HG02970 (cell line): ENCODE measurements at regions not wholly inside any gene's neighbourhood (a gene's known extent, or its start where the extent isn't known, plus 50 kb on each side); places are given as distances from the start of the nearest gene placed in this dataset.
"Not testable (repeated sequence)": the region's sequence is repeated elsewhere in the genome, so short reads cannot be mapped to it uniquely, and the experiment has no call there.

ENCODE experiments used
- ATAC-seq: cut with Tn5 transposase; IDR thresholded peaks from one replicate; pipeline ENCODE4 v1.9.1; 2021; ENCODE audit warnings: mild to moderate bottlenecking, moderate library complexity, moderate number of reproducible peaks; ENCODE audit not compliant: unreplicated experiment, low FRiP score

GRCh38 chr4:116217781-116218180 lies 867.6 kb downstream of the TRAM1L1 start:
- no peak for ATAC-seq

GRCh38 chr4:116215622-116216021 lies 869.8 kb downstream of the TRAM1L1 start:
- no peak for ATAC-seq

- ATAC-seq, result no peak
These were observed 882.9 kb downstream of the TRAM1L1 start for GRCh38 chr4:116202524-116202923.

- no peak for ATAC-seq
These were observed 888.0 kb downstream of the TRAM1L1 start for GRCh38 chr4:116197317-116197809.

- ATAC-seq, result no peak
These were observed 902.1 kb downstream of the TRAM1L1 start for GRCh38 chr4:116183241-116183640.

- no peak for ATAC-seq
These were observed 905.2 kb downstream of the TRAM1L1 start for GRCh38 chr4:116180157-116180601.

- not testable (repeated sequence) for ATAC-seq
These were observed 934.0 kb downstream of the TRAM1L1 start for GRCh38 chr4:116151371-116151770.

- ATAC-seq, result no peak
These were observed 935.2 kb downstream of the TRAM1L1 start for GRCh38 chr4:116150152-116150551.

- no peak for ATAC-seq
These were observed 942.2 kb downstream of the TRAM1L1 start for GRCh38 chr4:116143198-116143597.

- no peak for ATAC-seq
These were observed 952.4 kb downstream of the TRAM1L1 start for GRCh38 chr4:116132946-116133345.

- no peak for ATAC-seq
These were observed 958.6 kb downstream of the TRAM1L1 start for GRCh38 chr4:116126794-116127193.

GRCh38 chr4:116122124-116122523 lies 963.3 kb downstream of the TRAM1L1 start:
- no peak for ATAC-seq

GRCh38 chr4:116118221-116118620 lies 967.2 kb downstream of the TRAM1L1 start:
- no peak for ATAC-seq

GRCh38 chr4:116112861-116113260 lies 972.5 kb downstream of the TRAM1L1 start:
- not testable (repeated sequence) for ATAC-seq

GRCh38 chr4:116110713-116111112 lies 974.7 kb downstream of the TRAM1L1 start:
- ATAC-seq, result no peak

- ATAC-seq, result no peak
These were observed 976.8 kb downstream of the TRAM1L1 start for GRCh38 chr4:116108606-116109005.

GRCh38 chr4:116101321-116101720 lies 984.1 kb downstream of the TRAM1L1 start:
- no peak for ATAC-seq

GRCh38 chr4:116099596-116099995 lies 985.8 kb downstream of the TRAM1L1 start:
- ATAC-seq, result no peak

GRCh38 chr4:116097353-116097752 lies 983.9 kb upstream of the NDST4 start:
- ATAC-seq, result not testable (repeated sequence)

GRCh38 chr4:116092961-116093360 lies 979.5 kb upstream of the NDST4 start:
- ATAC-seq, result no peak

- no peak for ATAC-seq
These were observed 975.4 kb upstream of the NDST4 start for GRCh38 chr4:116088771-116089170.

GRCh38 chr4:116082808-116083366 lies 969.5 kb upstream of the NDST4 start:
- no peak for ATAC-seq

- ATAC-seq, result no peak
These were observed 959.6 kb upstream of the NDST4 start for GRCh38 chr4:116073051-116073450.
